ENCODE measurements at regions not wholly inside any gene's neighbourhood (a gene's known extent, or its start where the extent isn't known, plus 50 kb on each side); places are given as distances from the start of the nearest gene placed in this dataset.

DNA sequence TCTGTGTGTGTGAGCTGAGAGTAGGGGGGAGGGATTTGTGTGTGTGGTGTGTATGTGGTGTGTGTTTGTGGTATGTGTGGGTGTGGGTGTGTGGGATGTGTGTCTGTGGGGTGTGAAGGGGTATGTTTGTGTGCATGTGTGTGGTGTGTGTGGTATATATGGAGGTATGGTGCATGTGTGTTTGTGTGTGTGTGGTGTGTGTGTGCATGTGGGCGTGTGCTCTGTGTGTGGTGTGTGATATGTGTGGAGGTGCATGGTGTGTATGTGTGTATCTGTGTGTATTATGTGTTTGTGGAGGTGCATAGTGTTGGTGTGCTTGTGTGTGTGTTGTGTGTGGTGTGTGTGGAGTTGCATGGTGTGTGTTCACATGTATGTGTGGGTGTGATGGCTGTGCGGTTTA lies 106.0 kb downstream of the CMPK2 start:
- no peak for DNase-seq

DNA sequence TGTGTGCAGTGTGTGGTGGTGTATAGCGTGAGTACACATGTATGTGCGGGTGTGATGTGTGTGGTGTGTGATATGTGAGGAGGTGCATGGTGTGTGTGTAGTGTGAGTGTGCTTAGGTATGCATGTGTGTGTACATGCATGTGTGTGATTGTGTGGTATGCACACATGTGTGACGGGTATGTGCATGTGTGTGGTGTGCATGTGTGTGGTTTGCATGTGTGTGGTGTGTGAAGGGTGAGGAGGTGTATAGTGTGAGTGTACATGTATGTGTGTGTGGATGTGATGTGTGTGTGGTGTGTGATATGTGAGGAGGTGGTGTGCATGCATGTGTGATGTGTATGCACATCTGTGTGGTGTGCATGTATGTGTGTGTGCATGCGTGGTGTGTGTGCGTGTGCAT lies 105.6 kb downstream of the CMPK2 start:
- DNase-seq = no peak

GRCh38 chr2:6764968-6765723 lies 100.6 kb downstream of the CMPK2 start:
- DNase-seq = no peak

- DNase-seq = no peak
These were observed 96.4 kb downstream of the CMPK2 start for GRCh38 chr2:6769346-6769745.

GRCh38 chr2:6770006-6770405 lies 95.7 kb downstream of the CMPK2 start:
- no peak for DNase-seq

GRCh38 chr2:6771634-6772611 lies 93.8 kb downstream of the CMPK2 start:
- DNase-seq = no peak

DNA sequence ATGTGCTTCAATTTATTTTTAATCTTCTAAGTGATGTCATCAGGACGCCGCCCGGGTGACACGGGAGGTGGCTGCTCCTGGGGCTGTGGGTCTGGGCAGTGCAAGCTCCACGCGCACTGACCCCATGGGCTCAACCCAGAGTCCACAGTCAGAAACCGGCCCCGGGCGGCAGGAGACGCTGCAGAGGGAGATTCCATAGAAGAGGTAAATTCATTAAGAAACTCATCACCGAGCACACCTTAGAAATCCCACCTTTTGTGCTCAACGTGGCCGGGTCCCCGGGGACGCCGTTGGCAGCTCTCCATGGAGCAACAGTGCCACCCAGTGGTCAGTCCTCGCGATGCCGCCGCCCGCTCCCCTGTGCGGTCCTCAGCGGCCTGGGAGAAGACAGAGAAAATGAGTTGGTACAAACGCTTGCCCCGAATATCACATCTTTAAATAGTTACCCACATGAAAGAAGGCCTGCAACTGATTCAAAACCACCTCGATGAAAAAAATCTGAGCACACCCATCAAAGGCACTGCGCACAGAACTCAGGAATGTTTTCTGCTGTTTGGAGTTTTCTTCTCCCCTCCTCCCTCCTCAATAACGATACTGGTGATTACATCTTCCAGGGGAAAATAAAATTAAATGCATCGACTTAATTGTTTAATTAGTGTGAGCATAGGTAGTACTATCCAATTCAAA lies 92.6 kb downstream of the CMPK2 start:
- peak in 5 of 6 experiments; percentile 41 to 71 (median 56) for DNase-seq

GRCh38 chr2:6773694-6774044 lies 92.0 kb downstream of the CMPK2 start:
- DNase-seq = no peak

GRCh38 chr2:6776125-6776524 lies 89.6 kb downstream of the CMPK2 start:
- no peak for DNase-seq

- no peak for DNase-seq
These were observed 88.1 kb downstream of the CMPK2 start for GRCh38 chr2:6777626-6778025.

DNA sequence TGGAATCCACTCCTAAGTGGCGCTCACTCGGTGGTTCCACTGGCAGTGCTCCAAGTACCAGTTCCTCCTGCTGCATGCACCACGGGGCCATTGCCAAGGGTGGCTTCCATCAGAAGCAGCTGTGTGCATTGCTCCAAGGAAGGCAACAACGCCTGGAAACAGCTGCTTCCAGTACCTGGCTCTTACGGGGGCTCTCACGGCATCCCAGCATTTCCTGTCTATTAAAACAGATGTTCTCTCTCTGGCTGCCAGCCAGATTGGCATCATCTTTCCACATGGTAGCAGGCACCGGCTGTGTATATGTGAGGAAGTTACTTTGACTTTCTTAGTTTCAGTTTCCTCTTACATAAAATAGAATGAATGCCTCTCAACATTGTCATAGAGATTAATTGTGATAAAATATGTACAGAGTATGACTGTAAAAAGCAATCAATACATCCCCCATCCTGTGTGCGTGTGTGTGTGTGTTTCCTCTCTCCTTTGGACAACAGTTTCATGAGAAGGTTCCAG lies 84.9 kb downstream of the CMPK2 start:
- DNase-seq = peak in 2 of 6 experiments; percentile 5 to 15

DNA sequence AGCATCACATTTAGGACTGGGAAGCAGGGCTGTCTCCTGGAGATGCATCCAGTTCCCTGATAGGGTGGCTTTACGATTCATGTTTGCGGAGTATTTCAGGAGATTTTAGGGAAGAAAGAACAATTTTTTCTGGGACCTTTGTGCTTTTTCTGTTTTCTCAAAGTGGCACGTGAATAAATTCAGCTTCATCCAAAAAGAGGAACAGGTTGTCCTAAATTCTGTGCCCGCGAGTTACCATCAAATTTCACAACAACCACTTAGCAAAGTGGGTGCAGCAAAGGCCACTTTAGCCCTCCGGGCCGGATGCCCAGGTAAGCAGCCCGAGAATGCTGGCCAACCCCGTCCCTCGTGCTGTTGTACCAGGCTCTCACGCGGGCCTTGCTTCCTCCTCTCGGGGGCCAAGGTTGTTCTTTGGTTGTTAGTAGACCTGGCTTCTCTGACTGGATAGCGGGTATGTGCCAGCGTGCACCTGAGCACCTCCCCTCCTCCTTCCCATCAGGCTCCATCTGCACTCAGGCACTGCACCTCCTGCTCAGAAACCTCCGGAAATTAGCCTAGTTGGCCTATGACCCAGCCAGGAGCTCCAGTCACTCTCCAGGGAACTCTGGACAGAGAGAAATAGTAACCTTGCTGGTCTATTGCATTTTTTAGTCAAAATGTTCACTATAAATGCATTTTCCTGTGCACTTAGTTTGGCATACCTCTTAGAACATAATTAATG lies 83.0 kb downstream of the CMPK2 start:
- no peak for DNase-seq

- no peak for DNase-seq
These were observed 82.5 kb downstream of the CMPK2 start for GRCh38 chr2:6783238-6783614.

- no peak for DNase-seq
These were observed 81.4 kb downstream of the CMPK2 start for GRCh38 chr2:6784291-6784690.

DNA sequence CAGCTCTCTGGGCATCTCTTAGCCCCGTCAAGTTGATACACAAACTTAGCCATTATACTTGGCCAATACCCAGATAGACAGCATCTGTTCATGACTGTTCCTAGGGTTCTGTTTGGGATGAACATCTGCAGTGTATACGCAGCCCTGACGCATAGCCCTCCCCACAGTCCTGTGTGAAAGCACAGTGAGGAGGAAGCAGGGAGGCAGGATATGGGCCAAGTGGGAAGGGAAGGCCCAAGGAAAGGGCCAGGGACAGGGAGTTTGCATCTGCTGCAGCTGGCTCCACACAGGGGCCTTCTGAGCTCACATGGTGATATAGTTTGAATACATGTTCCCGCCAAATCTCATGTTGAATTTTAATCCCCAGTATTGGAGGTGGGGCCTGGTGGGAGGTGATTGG lies 80.2 kb downstream of the CMPK2 start:
- DNase-seq = no peak

DNA sequence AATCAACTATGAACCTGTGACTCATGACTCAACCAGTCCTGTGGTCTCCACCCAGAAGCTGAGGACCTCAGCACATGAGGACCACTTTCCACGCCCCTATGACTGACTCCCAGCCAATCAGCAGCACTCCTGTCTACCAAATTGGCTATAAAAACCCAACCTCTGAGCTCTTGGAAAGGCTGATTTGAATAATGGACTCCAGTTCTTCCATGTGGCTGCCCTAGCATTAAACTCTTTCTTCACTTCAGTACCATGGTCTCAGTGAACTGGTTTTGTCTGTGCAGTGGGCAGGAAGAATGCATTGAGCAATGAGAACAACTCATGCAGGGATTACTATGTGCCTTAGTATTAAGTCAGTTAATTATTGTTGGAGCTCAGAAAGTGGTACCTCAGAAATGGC lies 78.3 kb downstream of the CMPK2 start:
- no peak for DNase-seq

DNA sequence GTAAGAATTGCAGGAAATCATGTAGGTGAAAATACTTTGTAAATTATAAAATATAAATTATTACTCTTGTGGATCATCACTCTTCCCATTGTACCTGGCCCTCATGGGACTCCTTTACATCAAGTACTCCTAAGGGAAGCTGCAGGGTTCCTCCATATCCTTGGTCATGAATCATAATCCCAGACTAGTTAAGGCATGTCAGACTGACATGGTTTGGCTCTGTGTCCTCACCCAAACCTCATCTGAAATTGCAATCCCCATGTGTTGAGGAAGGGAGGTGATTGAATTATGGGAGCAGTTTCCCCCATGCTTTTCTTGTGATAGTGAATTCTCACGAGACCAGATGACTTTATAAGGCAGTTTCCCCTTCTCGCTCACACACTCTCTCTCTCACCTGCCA lies 77.1 kb downstream of the CMPK2 start:
- no peak for DNase-seq

GRCh38 chr2:6789559-6790138 lies 76.1 kb downstream of the CMPK2 start:
- no peak for DNase-seq

DNA sequence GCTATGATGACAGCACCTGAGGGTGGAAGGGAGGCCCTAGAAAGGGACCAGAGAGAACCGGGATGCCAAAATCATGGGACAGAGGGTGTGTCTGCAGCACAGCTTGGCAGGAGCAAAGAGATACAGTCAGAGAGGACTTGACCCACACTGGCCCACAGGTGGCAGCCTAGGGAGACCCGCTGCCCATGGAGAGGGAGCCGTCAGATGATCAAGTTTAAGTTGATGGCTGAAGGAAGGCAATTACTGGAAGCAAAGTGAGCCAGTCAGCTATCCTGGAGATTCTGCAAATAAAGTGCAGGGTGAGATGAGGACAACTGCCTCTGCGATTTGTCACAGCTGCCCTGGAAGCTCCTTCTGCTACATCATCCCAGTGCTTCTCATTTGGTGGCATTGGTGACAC lies 74.0 kb downstream of the CMPK2 start:
- DNase-seq = no peak

DNA sequence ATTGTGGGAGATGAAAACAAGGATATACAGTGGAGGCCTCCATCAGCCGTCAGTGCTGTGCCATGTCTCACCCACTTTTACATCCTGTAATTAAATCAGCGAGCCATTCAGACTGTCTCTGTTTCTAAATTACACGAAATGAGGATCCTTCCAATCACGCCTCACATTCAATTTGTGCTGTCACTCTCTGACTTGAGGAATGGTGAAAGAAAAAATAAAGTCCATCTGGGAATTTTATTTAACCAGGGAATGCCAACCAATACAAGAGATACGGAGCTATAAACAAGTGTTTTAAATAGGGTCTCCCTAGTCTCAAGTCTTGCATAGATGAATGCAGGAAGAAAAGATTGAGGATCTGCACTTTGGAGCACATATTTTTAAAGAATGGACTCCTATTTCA lies 72.8 kb downstream of the CMPK2 start:
- DNase-seq = no peak

DNA sequence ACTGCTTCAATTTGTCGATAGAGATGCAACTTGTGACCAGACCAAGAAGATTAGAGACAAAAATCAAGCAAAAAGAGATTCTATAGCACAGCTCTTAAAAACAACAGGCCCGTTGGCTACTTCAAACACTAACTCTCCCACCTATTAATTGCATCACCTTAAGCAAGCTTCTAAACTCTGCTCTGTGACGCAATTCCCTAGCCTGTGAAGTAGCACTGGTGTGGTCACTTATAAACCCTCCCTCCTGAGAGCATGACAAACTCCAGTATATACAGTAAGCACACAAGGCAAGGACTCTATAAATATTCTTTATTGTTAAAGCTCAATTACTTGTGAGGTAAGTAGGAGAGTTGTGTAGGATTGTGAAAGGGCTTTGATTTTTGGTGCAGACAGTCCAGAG lies 72.3 kb downstream of the CMPK2 start:
- DNase-seq = no peak

DNA sequence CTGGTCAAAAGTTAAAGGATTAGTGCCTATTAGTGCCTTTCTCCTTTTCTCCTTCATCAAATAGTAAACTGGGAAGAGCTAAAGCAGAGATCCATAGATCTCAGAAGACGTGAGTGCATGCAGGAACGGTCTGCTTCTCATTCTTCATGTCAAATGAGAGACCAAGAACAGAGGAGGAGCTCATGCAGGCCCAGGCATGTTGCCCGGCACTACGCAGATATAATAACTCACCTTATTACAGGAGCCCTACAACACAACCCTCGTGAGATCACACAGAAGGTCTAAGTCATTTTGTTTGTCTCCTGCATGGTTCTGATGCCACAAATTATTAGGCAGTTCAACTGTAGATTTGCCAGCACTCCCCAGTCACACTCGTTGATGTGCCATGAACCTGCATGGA lies 71.8 kb downstream of the CMPK2 start:
- DNase-seq = no peak

Measured in stimulated activated naive CD4-positive, alpha-beta T cell (primary cell).